ENCODE measurements at regions not wholly inside any gene's neighbourhood (a gene's known extent, or its start where the extent isn't known, plus 50 kb on each side); places are given as distances from the start of the nearest gene placed in this dataset.
A peak's percentile ranks its signal among the peaks of the same experiment; 100 is the strongest.

DNA sequence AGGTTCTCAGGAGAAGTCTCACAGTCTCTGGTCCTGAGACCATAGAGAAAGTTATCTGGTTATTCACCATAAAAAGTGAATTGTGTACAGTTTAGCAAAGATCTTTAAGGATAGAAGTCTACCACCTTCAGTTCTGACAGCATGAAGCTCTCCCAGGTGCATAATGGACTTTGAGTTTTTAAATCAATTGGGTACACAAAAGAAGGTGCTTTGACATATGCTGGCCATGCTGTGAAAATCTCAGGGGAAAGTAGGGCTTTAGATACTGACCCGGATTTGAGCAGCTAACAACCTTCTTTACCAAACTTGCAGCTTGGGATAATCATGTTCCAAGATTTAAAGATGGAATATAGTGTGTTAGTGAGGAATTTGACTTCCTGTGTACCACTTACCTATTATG lies 264.2 kb downstream of the ZSWIM6 start:
- ATAC-seq, result no peak
- TF ChIP-seq, protein P1, sequence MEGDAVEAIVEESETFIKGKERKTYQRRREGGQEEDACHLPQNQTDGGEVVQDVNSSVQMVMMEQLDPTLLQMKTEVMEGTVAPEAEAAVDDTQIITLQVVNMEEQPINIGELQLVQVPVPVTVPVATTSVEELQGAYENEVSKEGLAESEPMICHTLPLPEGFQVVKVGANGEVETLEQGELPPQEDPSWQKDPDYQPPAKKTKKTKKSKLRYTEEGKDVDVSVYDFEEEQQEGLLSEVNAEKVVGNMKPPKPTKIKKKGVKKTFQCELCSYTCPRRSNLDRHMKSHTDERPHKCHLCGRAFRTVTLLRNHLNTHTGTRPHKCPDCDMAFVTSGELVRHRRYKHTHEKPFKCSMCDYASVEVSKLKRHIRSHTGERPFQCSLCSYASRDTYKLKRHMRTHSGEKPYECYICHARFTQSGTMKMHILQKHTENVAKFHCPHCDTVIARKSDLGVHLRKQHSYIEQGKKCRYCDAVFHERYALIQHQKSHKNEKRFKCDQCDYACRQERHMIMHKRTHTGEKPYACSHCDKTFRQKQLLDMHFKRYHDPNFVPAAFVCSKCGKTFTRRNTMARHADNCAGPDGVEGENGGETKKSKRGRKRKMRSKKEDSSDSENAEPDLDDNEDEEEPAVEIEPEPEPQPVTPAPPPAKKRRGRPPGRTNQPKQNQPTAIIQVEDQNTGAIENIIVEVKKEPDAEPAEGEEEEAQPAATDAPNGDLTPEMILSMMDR (IDR thresholded peaks at IDR 0.05), result no peak
- Histone ChIP-seq H3K27me3 (ENCODE audit: low read depth) (no peaks in the 10 kb centered on the region), H3K36me3 (no peaks in the 10 kb centered on the region), H3K9me3 (no peaks in the 10 kb centered on the region), H3K4me3 (no peak overlapping the region), H3K4me1 (peaks cover 7% of the 10 kb centered on the region), H3K27ac (no peak overlapping the region)
- DNase-seq, result no peak
- intact Hi-C loops (cut with DNase I), result no loop called here

DNA sequence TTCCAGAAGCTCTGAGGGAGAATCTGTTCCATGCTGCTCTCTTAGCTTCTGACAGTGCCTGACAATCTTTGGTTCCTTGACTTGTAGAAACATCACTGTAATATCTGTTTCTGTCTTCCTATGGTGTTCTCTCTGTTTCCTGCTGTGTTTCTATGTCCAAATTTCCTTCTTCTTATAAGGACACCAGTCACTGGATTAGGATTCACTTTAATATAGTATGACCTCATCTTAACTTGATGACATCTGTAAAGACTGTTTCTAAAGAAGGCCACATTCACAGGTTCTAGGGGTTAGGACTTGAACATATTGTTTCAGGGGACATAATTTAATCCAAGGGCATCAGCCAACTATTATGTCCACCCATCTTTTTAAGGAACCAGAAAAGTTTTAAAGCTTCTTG lies 265.6 kb downstream of the ZSWIM6 start:
- Histone ChIP-seq H3K9me3 (no peaks in the 10 kb centered on the region), H3K27me3 (ENCODE audit: low read depth) (no peaks in the 10 kb centered on the region), H3K36me3 (no peaks in the 10 kb centered on the region), H3K4me3 (no peak overlapping the region), H3K4me1 (peaks cover 7% of the 10 kb centered on the region), H3K27ac (no peak overlapping the region)
- ATAC-seq (no peak), DNase-seq (no peak)
- TF ChIP-seq, protein P1 (IDR thresholded peaks at IDR 0.05), result no peak
- intact Hi-C loops (cut with DNase I), result no loop called here

DNA sequence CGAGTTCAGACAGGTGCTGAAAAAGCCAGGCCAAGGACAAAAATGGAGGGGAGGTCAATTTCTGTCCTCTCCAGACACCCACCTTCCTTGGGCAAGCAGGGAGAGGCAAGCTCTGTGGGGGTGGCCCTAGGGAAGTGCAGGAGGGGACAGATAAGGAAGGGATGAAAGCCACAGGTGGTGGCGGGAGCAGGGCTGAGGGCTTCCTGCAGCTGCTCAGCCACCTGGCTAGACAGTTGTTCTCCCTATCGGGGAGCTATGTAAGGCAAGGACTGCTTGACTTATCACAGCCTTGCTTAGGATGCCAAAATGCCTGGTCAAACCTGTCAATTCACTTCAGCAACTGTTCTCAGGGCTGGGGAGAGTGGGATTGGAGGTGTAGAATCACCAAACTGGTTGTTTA lies 266.1 kb downstream of the ZSWIM6 start:
- Histone ChIP-seq H3K4me3 (no peak overlapping the region), H3K27me3 (ENCODE audit: low read depth) (no peaks in the 10 kb centered on the region), H3K9me3 (no peaks in the 10 kb centered on the region), H3K36me3 (no peaks in the 10 kb centered on the region), H3K27ac (no peak overlapping the region), H3K4me1 (peaks cover 7% of the 10 kb centered on the region)
- intact Hi-C loops (cut with DNase I), result no loop called here
- DNase-seq, result no peak
- TF ChIP-seq, protein P1 (IDR thresholded peaks at IDR 0.05), result no peak
- ATAC-seq, result no peak

DNA sequence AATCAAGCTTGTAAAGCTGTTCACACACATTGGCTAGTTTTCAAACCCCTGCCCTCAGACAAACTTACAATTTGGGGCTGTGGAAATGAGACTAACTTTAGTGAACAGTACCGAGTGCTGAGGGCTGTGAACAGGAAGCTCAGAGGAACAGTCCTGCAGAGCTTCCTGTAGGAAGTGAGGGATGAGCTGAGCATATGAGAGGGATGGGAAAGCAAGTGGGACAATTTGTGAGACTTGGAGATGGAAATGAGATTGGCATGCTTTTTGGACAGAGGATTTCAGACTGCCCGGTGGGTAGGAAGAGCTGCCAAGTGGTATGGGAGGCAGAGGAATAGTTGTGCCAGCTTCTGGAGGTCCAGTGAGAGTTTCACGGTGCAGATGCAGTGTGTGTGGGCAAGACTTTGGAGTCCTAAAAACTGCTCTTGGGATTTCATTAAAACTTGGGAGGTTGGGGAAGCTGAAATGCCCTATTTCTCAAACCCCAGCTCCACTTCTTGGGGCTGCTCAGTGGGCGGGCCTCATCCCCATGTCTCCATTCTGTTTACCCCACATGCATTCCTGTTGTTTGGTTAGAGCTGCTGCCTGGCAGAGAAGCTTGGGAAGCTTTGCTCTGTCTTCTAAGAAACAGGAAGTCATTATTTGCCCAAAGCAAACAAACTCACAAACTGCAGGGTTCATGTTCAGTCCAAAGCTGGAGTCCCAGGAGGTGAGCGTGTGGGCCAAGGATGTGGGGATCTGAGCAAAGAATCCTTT lies 267.5 kb downstream of the ZSWIM6 start:
- intact Hi-C loops (cut with DNase I), result no loop called here
- H3K4me3 ChIP-seq, result no peak overlapping the region
- no peaks in the 10 kb centered on the region for H3K27me3 ChIP-seq (ENCODE audit: low read depth)
- TF ChIP-seq, protein P1 (IDR thresholded peaks at IDR 0.05), result no peak
- DNase-seq (no peak), ATAC-seq (peak; percentile 14 to 45)
- H3K4me1 ChIP-seq, result peaks cover 7% of the 10 kb centered on the region
- no peaks in the 10 kb centered on the region for H3K36me3 ChIP-seq
- H3K27ac ChIP-seq, result peak overlapping the region; percentile 9
- H3K9me3 ChIP-seq, result no peaks in the 10 kb centered on the region

DNA sequence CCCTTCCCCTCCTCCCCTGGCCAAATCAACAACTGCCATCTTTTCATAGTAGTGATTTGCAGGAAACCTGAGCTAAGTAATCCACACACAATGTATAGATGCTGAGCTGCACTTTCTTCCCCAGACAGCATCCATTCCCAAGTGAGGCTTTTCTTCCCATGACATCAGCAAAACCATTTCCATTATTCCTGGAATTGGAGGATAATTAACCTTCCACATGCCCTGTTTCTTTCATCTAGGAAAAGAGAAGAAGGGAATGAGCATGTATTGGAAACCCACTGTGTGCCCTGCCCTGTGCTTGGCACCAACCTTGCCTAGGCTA lies 268.0 kb downstream of the ZSWIM6 start:
- Histone ChIP-seq H3K27me3 (ENCODE audit: low read depth) (no peaks in the 10 kb centered on the region), H3K4me3 (no peak overlapping the region), H3K36me3 (no peaks in the 10 kb centered on the region), H3K27ac (no peak overlapping the region), H3K4me1 (peaks cover 7% of the 10 kb centered on the region), H3K9me3 (no peaks in the 10 kb centered on the region)
- DNase-seq (no peak), ATAC-seq (no peak)
- intact Hi-C loops (cut with DNase I), result no loop called here
- TF ChIP-seq, protein P1 (IDR thresholded peaks at IDR 0.05), result no peak

All from lower lobe of right lung (tissue), 2 donors.